ENCODE measurements at regions not wholly inside any gene's neighbourhood (a gene's known extent, or its start where the extent isn't known, plus 50 kb on each side); places are given as distances from the start of the nearest gene placed in this dataset.

- TF ChIP-seq CTCF (IDR thresholded peaks at IDR 0.05) (no peak), POLR2A (IDR thresholded peaks at IDR 0.05) (no peak)
Measured at GRCh38 chr4:38455092-38455862, 208.7 kb upstream of the KLF3 start.
